OCI-LY7 (cell line): ENCODE measurements at regions not wholly inside any gene's neighbourhood (a gene's known extent, or its start where the extent isn't known, plus 50 kb on each side); places are given as distances from the start of the nearest gene placed in this dataset.

Source experiments
- BruUV-seq: library from RNA; stranded (reverse); fragments of 400-500 nt; replicated peaks from 2 replicates; lab custom pipeline; 2021; lab: Mats Ljungman, UMichigan
- CTCF ChIA-PET: fragments of 300-600 bp; sonication (Branson Sonifier 250); formaldehyde crosslinking; loops from one replicate; lab custom pipeline; 2022; ENCODE audit warnings: antibody characterized with exemption; ENCODE audit not compliant: unreplicated experiment; lab: Charles Lee
- POLR2A ChIA-PET: fragments of 300-600 bp; sonication (Branson Sonifier 250); formaldehyde crosslinking; loops from one replicate; lab custom pipeline; 2022; ENCODE audit warnings: antibody characterized with exemption; lab: Charles Lee
- DNase-seq: peaks from one replicate; pipeline ENCODE4 v3.0.0-alpha.2; 2015; ENCODE audit warnings: low spot score
- H2AFZ ChIP-seq: fragments of 200-600 bp; sonication (generic), shearing (Covaris generic); 2 replicates; pipeline ENCODE4 v1.6.1; 2014; ENCODE audit warnings: mild to moderate bottlenecking, antibody characterized with exemption, low read length, moderate library complexity
- H3K27ac ChIP-seq: fragments of 200-600 bp; sonication (generic); 2 replicates; pipeline ENCODE4 v1.5.1; 2014; ENCODE audit warnings: mixed run types, low read depth, mild to moderate bottlenecking, moderate library complexity, low read length, inconsistent platforms; ENCODE audit not compliant: poor library complexity, severe bottlenecking
- H3K36me3 ChIP-seq: fragments of 200-600 bp; sonication (generic); 2 replicates; pipeline ENCODE4 v1.6.1; 2014; ENCODE audit warnings: mild to moderate bottlenecking, antibody characterized with exemption, low read length, moderate library complexity, mixed read lengths; ENCODE audit not compliant: insufficient read depth
- H3K4me1 ChIP-seq: fragments of 200-600 bp; sonication (generic); 2 replicates; pipeline ENCODE4 v1.5.1; 2014; ENCODE audit warnings: mild to moderate bottlenecking, low read length; ENCODE audit not compliant: insufficient read depth, poor library complexity, severe bottlenecking
- H3K4me2 ChIP-seq: fragments of 200-600 bp; sonication (generic); 2 replicates; pipeline ENCODE4 v1.6.1; 2014; ENCODE audit warnings: mild to moderate bottlenecking, low read length
- H3K4me3 ChIP-seq: fragments of 200-600 bp; sonication (generic); 2 replicates; pipeline ENCODE4 v1.5.1; 2014; ENCODE audit warnings: mild to moderate bottlenecking, low read depth, low read length; ENCODE audit not compliant: poor library complexity, severe bottlenecking
- H3K79me2 ChIP-seq: fragments of 200-600 bp; sonication (generic); 2 replicates; pipeline ENCODE4 v1.6.1; 2016; ENCODE audit warnings: low read depth, mild to moderate bottlenecking, low read length, moderate library complexity, mixed read lengths; ENCODE audit not compliant: insufficient read depth
- H3K9me2 ChIP-seq: fragments of 200-600 bp; sonication (generic); 2 replicates; pipeline ENCODE4 v1.6.1; 2016; ENCODE audit warnings: mild to moderate bottlenecking, low read length, mixed read lengths; ENCODE audit not compliant: insufficient read depth
- H3K9me3 ChIP-seq: fragments of 200-600 bp; sonication (generic); 2 replicates; pipeline ENCODE4 v1.6.1; 2014; ENCODE audit warnings: mild to moderate bottlenecking, mixed run types, low read length, mixed read lengths
- H4K20me1 ChIP-seq: fragments of 200-600 bp; sonication (generic); 2 replicates; pipeline ENCODE4 v1.6.1; 2014; ENCODE audit warnings: mild to moderate bottlenecking, antibody characterized with exemption, low read length, moderate library complexity, mixed read lengths; ENCODE audit not compliant: insufficient read depth
- CTCF ChIP-seq: fragments of 200-600 bp; sonication (generic); conservative IDR thresholded peaks from 2 replicates; pipeline ENCODE4 v1.5.1; 2014; ENCODE audit warnings: mild to moderate bottlenecking, antibody characterized with exemption, low read length, moderate library complexity, mixed read lengths
- EZH2phosphoT487 ChIP-seq: fragments of 200-600 bp; sonication (generic); IDR thresholded peaks from 2 replicates; pipeline ENCODE4 v1.6.1; 2018; ENCODE audit warnings: low read depth, borderline replicate concordance, mild to moderate bottlenecking, mixed run types, antibody characterized with exemption, low read length, moderate library complexity, mixed read lengths
- intact Hi-C: fragments of 100-400 bp; cut with micrococcal nuclease; formaldehyde crosslinking; loops from one replicate; pipeline ENCODE4 v1.10.0; 2022; ENCODE audit not compliant: unreplicated experiment

DNA sequence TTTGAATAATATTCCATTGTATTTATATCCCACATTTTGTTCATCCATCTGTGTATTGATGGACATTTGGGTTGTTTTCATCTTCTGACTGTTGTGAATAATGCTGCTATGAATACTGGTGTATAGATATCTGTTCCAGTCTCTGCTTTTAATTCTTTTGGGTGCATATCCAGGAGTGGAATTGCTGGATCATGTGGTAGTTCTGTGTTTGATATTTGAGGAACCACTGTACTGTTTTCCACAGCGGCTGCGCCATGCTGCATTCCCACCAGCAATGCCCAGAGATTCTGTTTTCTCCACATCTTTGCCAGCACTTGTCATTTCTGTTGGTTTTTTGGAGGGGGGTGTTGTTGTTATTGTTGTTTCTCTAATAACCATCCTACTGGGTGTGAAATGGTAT, 131.6 kb upstream of the KIF26B start:
- no peaks in the 10 kb centered on the region for H4K20me1 ChIP-seq
- no peak overlapping the region for H2AFZ ChIP-seq
- TF ChIP-seq CTCF (no peak), EZH2phosphoT487 (no peak)
- H3K9me2 ChIP-seq: no peaks in the 10 kb centered on the region
- no peak for DNase-seq
- no peaks in the 10 kb centered on the region for H3K9me3 ChIP-seq
- H3K79me2 ChIP-seq: no peaks in the 10 kb centered on the region
- H3K36me3 ChIP-seq: no peaks in the 10 kb centered on the region
- intact Hi-C loops: no loop called here
- no peak overlapping the region for H3K4me2 ChIP-seq
- ChIA-PET CTCF (no interaction called here), POLR2A (no interaction called here)
- BruUV-seq: no TSS peak
- H3K27ac ChIP-seq: no peak overlapping the region
- no peak overlapping the region for H3K4me3 ChIP-seq
- H3K4me1 ChIP-seq: no peaks in the 10 kb centered on the region

DNA sequence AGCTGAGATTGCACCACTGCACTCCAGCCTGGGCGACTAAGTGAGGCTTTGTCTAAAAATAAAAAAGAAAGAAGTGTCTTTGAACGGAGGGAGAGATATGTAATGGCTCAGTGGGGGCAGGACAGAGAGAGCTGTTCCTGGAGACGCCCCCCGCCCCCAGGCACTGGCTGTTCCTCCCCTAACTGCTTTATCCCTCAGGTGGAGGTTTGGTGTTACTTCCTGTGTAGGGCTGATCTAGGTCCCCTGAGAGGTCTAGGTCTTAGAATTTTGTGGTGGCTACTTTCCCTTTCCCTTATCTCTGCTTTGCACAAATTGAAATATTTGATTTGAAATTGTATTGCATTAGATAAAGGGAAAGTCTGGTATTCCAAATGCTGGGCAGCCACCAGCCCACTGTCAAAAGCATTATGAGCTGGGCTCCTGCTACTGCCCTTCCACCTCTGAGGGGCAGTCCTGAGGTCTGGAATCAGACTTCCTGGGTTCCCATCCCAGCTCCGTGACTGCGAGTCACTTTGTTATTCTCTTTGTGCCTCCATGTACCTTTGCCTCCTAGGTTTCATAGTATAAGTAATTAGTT, 134.8 kb upstream of the KIF26B start:
- POLR2A ChIA-PET: interaction anchor here (0.5 to 1.1 kb wide), 6 partner anchors 12 to 183 kb away, joined by 3 to 4 read pairs (median 3); no protein-coding TSS in a partner anchor
- intact Hi-C loops: no loop called here
- no peaks in the 10 kb centered on the region for H3K36me3 ChIP-seq
- H3K4me3 ChIP-seq: no peak overlapping the region
- H4K20me1 ChIP-seq: no peaks in the 10 kb centered on the region
- CTCF ChIA-PET: no interaction called here
- no peaks in the 10 kb centered on the region for H3K9me3 ChIP-seq
- no peak overlapping the region for H2AFZ ChIP-seq
- TF ChIP-seq EZH2phosphoT487: no peak
- TF ChIP-seq CTCF: no peak
- no peaks in the 10 kb centered on the region for H3K4me1 ChIP-seq
- H3K27ac ChIP-seq: no peak overlapping the region
- no peaks in the 10 kb centered on the region for H3K79me2 ChIP-seq
- peak; percentile 33 for DNase-seq
- no TSS peak for BruUV-seq
- H3K4me2 ChIP-seq: no peak overlapping the region
- no peaks in the 10 kb centered on the region for H3K9me2 ChIP-seq

- Histone ChIP-seq H3K27ac (no peak overlapping the region), H3K4me2 (no peak overlapping the region), H3K79me2 (no peaks in the 10 kb centered on the region), H3K9me2 (no peaks in the 10 kb centered on the region), H3K36me3 (no peaks in the 10 kb centered on the region), H2AFZ (no peak overlapping the region), H3K4me3 (no peak overlapping the region), H4K20me1 (no peaks in the 10 kb centered on the region), H3K9me3 (no peaks in the 10 kb centered on the region), H3K4me1 (no peaks in the 10 kb centered on the region)
- DNase-seq: no peak
- intact Hi-C loops: no loop called here
- CTCF ChIA-PET: no interaction called here
- BruUV-seq: no TSS peak
- POLR2A ChIA-PET: interaction anchor here (0.9 to 2.4 kb wide), 3 partner anchors 9 to 36 kb away, joined by 3 to 5 read pairs (median 3); no protein-coding TSS in a partner anchor
- TF ChIP-seq CTCF (no peak), EZH2phosphoT487 (no peak)
Observed at GRCh38 chr1:245016700-245017099, 138.1 kb upstream of the KIF26B start.
